Endothelial cell of hepatic sinusoid (primary cell): ENCODE measurements at regions not wholly inside any gene's neighbourhood (a gene's known extent, or its start where the extent isn't known, plus 50 kb on each side); places are given as distances from the start of the nearest gene placed in this dataset.

ENCODE experiments used
- in situ Hi-C: cut with HindIII; loops from 2 replicates; pipeline ENCODE4 v1.10.0; 2017; ENCODE audit warnings: low sequenced_read_pairs

GRCh38 chr3:87045473-87045872, 54.5 kb upstream of the VGLL3 start:
- in situ Hi-C loops, result no loop called here

- in situ Hi-C loops, result no loop called here
Observed at GRCh38 chr3:87044846-87045245, 53.9 kb upstream of the VGLL3 start.

- in situ Hi-C loops, result no loop called here
Observed at GRCh38 chr3:87044409-87044808, 53.5 kb upstream of the VGLL3 start.

GRCh38 chr3:87041191-87041590, 50.2 kb upstream of the VGLL3 start:
- in situ Hi-C loops, result no loop called here
